Hepatocyte (in vitro differentiated cells): ENCODE measurements at regions not wholly inside any gene's neighbourhood (a gene's known extent, or its start where the extent isn't known, plus 50 kb on each side); places are given as distances from the start of the nearest gene placed in this dataset.

Experiments
- DNase-seq: peaks from one replicate; pipeline ENCODE4 v3.0.0-alpha.2; 2016; ENCODE audit warnings: low spot score
- H2AFZ ChIP-seq: fragments of 200-600 bp; sonication (generic); 2 replicates; pipeline ENCODE4 v1.6.0; 2016; ENCODE audit warnings: antibody characterized with exemption, mild to moderate bottlenecking
- H3K27ac ChIP-seq: fragments of 200-600 bp; sonication (generic); 2 replicates; pipeline ENCODE4 v1.5.1; 2016; ENCODE audit warnings: mild to moderate bottlenecking
- H3K27me3 ChIP-seq: fragments of 200-600 bp; sonication (generic); 2 replicates; pipeline ENCODE4 v1.6.1; 2016
- H3K36me3 ChIP-seq: fragments of 200-600 bp; sonication (generic); replicated peaks from 2 replicates; pipeline ENCODE4 v1.5.1; 2016; ENCODE audit warnings: low read depth; ENCODE audit not compliant: insufficient read depth
- H3K4me1 ChIP-seq: fragments of 200-600 bp; sonication (generic); 2 replicates; pipeline ENCODE4 v1.5.1; 2016; ENCODE audit warnings: mild to moderate bottlenecking, moderate library complexity; ENCODE audit not compliant: insufficient read depth
- H3K4me2 ChIP-seq: fragments of 200-600 bp; sonication (generic); 2 replicates; pipeline ENCODE4 v1.6.0; 2016
- H3K4me3 ChIP-seq: fragments of 200-600 bp; sonication (generic); 2 replicates; pipeline ENCODE4 v1.5.1; 2016; ENCODE audit warnings: mild to moderate bottlenecking
- H3K79me2 ChIP-seq: fragments of 200-600 bp; sonication (generic); 2 replicates; pipeline ENCODE4 v1.6.0; 2017; ENCODE audit warnings: mild to moderate bottlenecking
- H3K9me2 ChIP-seq: fragments of 200-600 bp; sonication (generic); replicated peaks from 2 replicates; pipeline ENCODE4 v1.6.0; 2017; ENCODE audit warnings: mild to moderate bottlenecking; ENCODE audit not compliant: insufficient read depth
- H3K9me3 ChIP-seq: fragments of 200-600 bp; sonication (generic); 2 replicates; pipeline ENCODE4 v1.5.1; 2016; ENCODE audit warnings: low read depth, mild to moderate bottlenecking
- H4K20me1 ChIP-seq: fragments of 200-600 bp; sonication (generic); 2 replicates; pipeline ENCODE4 v1.6.0; 2016; ENCODE audit warnings: mild to moderate bottlenecking; ENCODE audit not compliant: insufficient read depth, poor library complexity, severe bottlenecking
- EZH2 ChIP-seq: fragments of 200-600 bp; sonication (generic); IDR thresholded peaks from 2 replicates; pipeline ENCODE4 v1.6.1; 2016; ENCODE audit warnings: antibody characterized with exemption, mild to moderate bottlenecking, borderline replicate concordance
- EZH2phosphoT487 ChIP-seq: fragments of 200-600 bp; sonication (generic); IDR thresholded peaks from one replicate; pipeline ENCODE4 v1.6.1; 2018; ENCODE audit warnings: antibody characterized with exemption, mild to moderate bottlenecking, low read depth, moderate library complexity; ENCODE audit not compliant: unreplicated experiment, severe bottlenecking
- WGBS: methylation state at CpG from one replicate; pipeline ENCODE4 v1.1.6; 2016; ENCODE audit warnings: low lambda C conversion rate; ENCODE audit errors: missing lambda C conversion rate; 5-methylcytosine and 5-hydroxymethylcytosine counted together
- TF ChIP-seq, protein P1 (sequence below): fragments of 200-600 bp; sonication (generic); IDR thresholded peaks from 2 replicates; pipeline ENCODE4 v1.5.1; 2016; ENCODE audit warnings: antibody characterized with exemption, mild to moderate bottlenecking; ENCODE audit not compliant: poor library complexity

DNA sequence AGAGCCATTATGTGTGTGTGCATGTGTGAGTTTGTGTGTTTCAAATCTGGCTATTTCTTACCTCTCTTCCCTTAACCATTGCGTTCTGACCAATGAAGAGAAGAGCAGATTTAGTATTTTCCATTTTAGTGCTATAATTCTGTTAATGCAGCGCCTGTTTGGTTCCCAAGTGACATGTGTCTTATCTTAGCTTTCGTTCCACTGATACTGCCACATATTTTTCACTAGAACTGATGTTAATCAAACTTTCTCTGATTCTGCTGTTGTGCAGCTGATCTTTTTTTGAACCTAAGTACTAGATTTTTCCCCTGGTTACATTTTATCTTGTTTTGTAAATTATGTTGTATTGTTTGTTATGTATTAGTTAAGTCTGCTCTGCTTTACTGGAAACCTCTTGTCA is 152.9 kb upstream of the MID1 start:
- TF ChIP-seq, protein P1, sequence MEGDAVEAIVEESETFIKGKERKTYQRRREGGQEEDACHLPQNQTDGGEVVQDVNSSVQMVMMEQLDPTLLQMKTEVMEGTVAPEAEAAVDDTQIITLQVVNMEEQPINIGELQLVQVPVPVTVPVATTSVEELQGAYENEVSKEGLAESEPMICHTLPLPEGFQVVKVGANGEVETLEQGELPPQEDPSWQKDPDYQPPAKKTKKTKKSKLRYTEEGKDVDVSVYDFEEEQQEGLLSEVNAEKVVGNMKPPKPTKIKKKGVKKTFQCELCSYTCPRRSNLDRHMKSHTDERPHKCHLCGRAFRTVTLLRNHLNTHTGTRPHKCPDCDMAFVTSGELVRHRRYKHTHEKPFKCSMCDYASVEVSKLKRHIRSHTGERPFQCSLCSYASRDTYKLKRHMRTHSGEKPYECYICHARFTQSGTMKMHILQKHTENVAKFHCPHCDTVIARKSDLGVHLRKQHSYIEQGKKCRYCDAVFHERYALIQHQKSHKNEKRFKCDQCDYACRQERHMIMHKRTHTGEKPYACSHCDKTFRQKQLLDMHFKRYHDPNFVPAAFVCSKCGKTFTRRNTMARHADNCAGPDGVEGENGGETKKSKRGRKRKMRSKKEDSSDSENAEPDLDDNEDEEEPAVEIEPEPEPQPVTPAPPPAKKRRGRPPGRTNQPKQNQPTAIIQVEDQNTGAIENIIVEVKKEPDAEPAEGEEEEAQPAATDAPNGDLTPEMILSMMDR = no peak
- TF ChIP-seq EZH2 (no peak), EZH2phosphoT487 (no peak)
- Histone ChIP-seq H3K9me2 (no peaks in the 10 kb centered on the region), H3K36me3 (no peaks in the 10 kb centered on the region), H3K4me2 (no peak overlapping the region), H3K27me3 (no peaks in the 10 kb centered on the region), H3K4me1 (peaks cover 4% of the 10 kb centered on the region), H3K9me3 (no peaks in the 10 kb centered on the region), H4K20me1 (no peaks in the 10 kb centered on the region), H2AFZ (no peak overlapping the region), H3K27ac (no peak overlapping the region), H3K79me2 (no peaks in the 10 kb centered on the region), H3K4me3 (no peak overlapping the region)
- no peak for DNase-seq
- 76% methylated on average over 3 of the region's 3 CpGs for WGBS

DNA sequence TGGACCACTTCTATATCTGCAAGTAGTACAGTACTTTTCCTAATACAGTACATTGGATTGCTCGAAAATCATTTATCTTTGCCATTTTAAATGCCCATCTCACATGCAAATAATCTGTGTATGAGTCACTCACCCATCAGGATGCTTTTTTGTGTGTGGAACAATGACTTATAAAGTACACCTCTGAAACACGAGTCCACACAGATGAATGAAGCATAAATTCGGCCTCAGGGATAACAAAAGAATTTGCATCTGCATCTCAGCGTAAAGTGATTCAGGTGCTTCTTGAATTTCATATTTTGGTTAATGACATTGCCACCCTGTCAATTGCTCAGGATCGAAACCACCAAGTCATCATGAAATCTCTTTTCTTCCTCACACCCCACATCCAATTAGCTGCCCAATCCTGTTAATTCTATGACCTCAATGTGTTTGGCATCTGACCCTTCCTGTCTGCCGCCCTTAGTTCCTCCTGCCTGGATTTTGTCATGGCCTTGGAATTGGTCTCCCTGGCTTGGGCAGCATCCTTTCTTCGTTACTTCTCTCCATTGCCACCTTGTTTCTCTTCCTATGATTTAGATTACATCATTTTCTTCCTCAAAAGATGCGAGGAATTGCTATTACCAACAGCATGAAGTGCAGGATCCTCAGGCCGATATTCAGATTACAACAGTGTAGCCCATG is 161.6 kb upstream of the MID1 start:
- WGBS = 70% methylated on average over 9 of the region's 9 CpGs
- Histone ChIP-seq H3K27ac (no peak overlapping the region), H3K9me3 (no peaks in the 10 kb centered on the region), H3K36me3 (no peaks in the 10 kb centered on the region), H4K20me1 (no peaks in the 10 kb centered on the region), H3K4me3 (no peak overlapping the region), H3K27me3 (no peaks in the 10 kb centered on the region), H3K9me2 (no peaks in the 10 kb centered on the region), H3K4me2 (no peak overlapping the region), H2AFZ (no peak overlapping the region), H3K4me1 (no peaks in the 10 kb centered on the region), H3K79me2 (no peaks in the 10 kb centered on the region)
- TF ChIP-seq, protein P1 = no peak
- TF ChIP-seq EZH2phosphoT487 (no peak), EZH2 (no peak)
- DNase-seq = no peak

DNA sequence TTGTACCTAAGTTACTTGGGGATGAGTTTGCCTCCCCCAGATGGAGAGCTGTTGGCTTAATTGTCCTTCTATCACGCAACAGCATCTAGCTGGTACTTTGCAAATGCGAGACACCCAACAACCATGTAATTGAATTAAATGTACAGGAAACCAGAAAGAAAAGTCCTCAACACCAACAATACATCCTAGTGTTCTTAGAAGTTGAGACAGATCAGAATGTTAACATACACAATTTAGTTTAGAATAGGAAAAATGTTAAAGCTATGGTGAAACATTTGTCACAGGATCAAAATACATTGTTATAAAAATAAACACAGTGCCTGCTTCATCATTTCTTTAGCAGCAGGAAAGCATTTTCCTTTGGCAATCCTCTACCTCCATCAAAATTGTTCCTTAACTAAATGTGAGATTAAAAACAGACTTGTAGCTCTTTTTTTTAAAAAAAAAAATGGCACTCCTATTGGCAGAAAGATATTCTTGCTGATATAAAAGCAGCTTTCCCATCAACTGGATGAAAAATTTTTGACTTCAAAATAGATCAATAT is 163.1 kb upstream of the MID1 start:
- Histone ChIP-seq H3K4me2 (no peak overlapping the region), H3K27me3 (no peaks in the 10 kb centered on the region), H3K36me3 (no peaks in the 10 kb centered on the region), H3K79me2 (no peaks in the 10 kb centered on the region), H4K20me1 (no peaks in the 10 kb centered on the region), H3K27ac (no peak overlapping the region), H3K4me1 (no peaks in the 10 kb centered on the region), H3K9me2 (no peaks in the 10 kb centered on the region), H2AFZ (no peak overlapping the region), H3K9me3 (no peaks in the 10 kb centered on the region), H3K4me3 (no peak overlapping the region)
- no peak for DNase-seq
- TF ChIP-seq EZH2phosphoT487 (no peak), EZH2 (no peak)
- TF ChIP-seq, protein P1 = no peak
- WGBS = 77% methylated on average over 2 of the region's 2 CpGs
